Activated CD8-positive, alpha-beta T cell treated with anti-CD3 and anti-CD28 coated beads for 36 hours (primary cell): ENCODE measurements at regions not wholly inside any gene's neighbourhood (a gene's known extent, or its start where the extent isn't known, plus 50 kb on each side); places are given as distances from the start of the nearest gene placed in this dataset.

Experiments
- ATAC-seq: fragments of 200-7000 bp; cut with Tn5 transposase; one replicate; pipeline ENCODE4 v1.10.0; 2021; ENCODE audit warnings: mild to moderate bottlenecking, moderate library complexity
- CTCF ChIA-PET: fragments of 350-600 bp; sonication (Branson Sonifier 250); formaldehyde crosslinking; loops from one replicate; lab custom pipeline; 2021; ENCODE audit warnings: antibody characterized with exemption; lab: Charles Lee
- POLR2A ChIA-PET: fragments of 350-600 bp; sonication (Branson Sonifier 250); formaldehyde crosslinking; loops from one replicate; lab custom pipeline; 2021; ENCODE audit warnings: antibody characterized with exemption; lab: Charles Lee
- DNase-seq: peaks from one replicate; pipeline ENCODE4 v3.0.0-alpha.2; 2020
- H3K27ac Mint-ChIP-seq: one replicate; pipeline ENCODE4 v1.8.0; 2021; ENCODE audit warnings: mild to moderate bottlenecking, mixed read lengths
- H3K27me3 Mint-ChIP-seq: one replicate; pipeline ENCODE4 v1.8.0; 2021; ENCODE audit warnings: mixed read lengths
- H3K36me3 Mint-ChIP-seq: one replicate; pipeline ENCODE4 v1.8.0; 2021; ENCODE audit warnings: low read depth, mixed read lengths
- H3K4me1 Mint-ChIP-seq: one replicate; pipeline ENCODE4 v1.8.0; 2021; ENCODE audit warnings: low read depth, mixed read lengths
- H3K4me3 Mint-ChIP-seq: one replicate; pipeline ENCODE4 v1.8.0; 2021; ENCODE audit warnings: mild to moderate bottlenecking, moderate library complexity, mixed read lengths
- H3K9me3 Mint-ChIP-seq: one replicate; pipeline ENCODE4 v1.8.0; 2021; ENCODE audit warnings: mixed read lengths
- intact Hi-C: fragments of 100-400 bp; cut with micrococcal nuclease; formaldehyde crosslinking; loops from one replicate; pipeline ENCODE4 v1.10.0; 2022
- TF ChIP-seq, protein P1 (sequence below): fragments of 200-600 bp; IDR thresholded peaks from one replicate; pipeline ENCODE4 v1.8.0; 2022; ENCODE audit warnings: antibody characterized with exemption, mild to moderate bottlenecking

GRCh38 chr6:40916845-40917244, 122.2 kb downstream of the UNC5CL start:
- intact Hi-C loops = no loop called here
- H3K27ac Mint-ChIP-seq = no peak overlapping the region
- H3K4me3 Mint-ChIP-seq = no peak overlapping the region
- POLR2A ChIA-PET = no interaction called here
- TF ChIP-seq, protein P1, sequence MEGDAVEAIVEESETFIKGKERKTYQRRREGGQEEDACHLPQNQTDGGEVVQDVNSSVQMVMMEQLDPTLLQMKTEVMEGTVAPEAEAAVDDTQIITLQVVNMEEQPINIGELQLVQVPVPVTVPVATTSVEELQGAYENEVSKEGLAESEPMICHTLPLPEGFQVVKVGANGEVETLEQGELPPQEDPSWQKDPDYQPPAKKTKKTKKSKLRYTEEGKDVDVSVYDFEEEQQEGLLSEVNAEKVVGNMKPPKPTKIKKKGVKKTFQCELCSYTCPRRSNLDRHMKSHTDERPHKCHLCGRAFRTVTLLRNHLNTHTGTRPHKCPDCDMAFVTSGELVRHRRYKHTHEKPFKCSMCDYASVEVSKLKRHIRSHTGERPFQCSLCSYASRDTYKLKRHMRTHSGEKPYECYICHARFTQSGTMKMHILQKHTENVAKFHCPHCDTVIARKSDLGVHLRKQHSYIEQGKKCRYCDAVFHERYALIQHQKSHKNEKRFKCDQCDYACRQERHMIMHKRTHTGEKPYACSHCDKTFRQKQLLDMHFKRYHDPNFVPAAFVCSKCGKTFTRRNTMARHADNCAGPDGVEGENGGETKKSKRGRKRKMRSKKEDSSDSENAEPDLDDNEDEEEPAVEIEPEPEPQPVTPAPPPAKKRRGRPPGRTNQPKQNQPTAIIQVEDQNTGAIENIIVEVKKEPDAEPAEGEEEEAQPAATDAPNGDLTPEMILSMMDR = no peak
- CTCF ChIA-PET = interaction anchor here (1.6 kb wide), 1 partner anchor 111 kb away, joined by 3 read pairs; no protein-coding TSS in a partner anchor
- no peak for ATAC-seq
- peaks cover 9% of the 10 kb centered on the region for H3K27me3 Mint-ChIP-seq
- no peaks in the 10 kb centered on the region for H3K36me3 Mint-ChIP-seq
- no peak for DNase-seq
- H3K4me1 Mint-ChIP-seq = no peaks in the 10 kb centered on the region
- H3K9me3 Mint-ChIP-seq = no peaks in the 10 kb centered on the region

DNA sequence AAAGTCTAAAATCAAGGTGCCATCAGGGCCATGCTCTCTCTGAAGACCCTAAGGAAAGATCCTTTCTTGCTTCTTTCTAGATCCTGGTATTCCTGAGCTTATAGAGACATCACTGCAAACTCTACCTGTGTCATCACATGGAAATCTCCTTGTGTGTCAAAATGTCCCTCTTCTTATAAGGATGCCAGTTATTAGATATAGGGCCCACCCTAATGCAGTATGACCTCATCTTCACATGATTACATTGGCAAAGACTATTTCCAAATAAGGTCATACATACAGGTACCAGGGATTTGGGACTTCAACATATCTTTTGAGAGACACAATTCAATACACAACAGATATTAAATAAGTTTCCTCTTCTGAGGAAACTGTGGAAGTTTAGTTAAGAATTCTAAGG, 123.9 kb downstream of the UNC5CL start:
- TF ChIP-seq, protein P1 = no peak
- ChIA-PET POLR2A (no interaction called here), CTCF (no interaction called here)
- ATAC-seq (no peak), DNase-seq (no peak)
- intact Hi-C loops = no loop called here
- H3K4me3 Mint-ChIP-seq = no peak overlapping the region
- no peaks in the 10 kb centered on the region for H3K4me1 Mint-ChIP-seq
- no peaks in the 10 kb centered on the region for H3K9me3 Mint-ChIP-seq
- peaks cover 11% of the 10 kb centered on the region for H3K27me3 Mint-ChIP-seq
- H3K36me3 Mint-ChIP-seq = no peaks in the 10 kb centered on the region
- no peak overlapping the region for H3K27ac Mint-ChIP-seq

DNA sequence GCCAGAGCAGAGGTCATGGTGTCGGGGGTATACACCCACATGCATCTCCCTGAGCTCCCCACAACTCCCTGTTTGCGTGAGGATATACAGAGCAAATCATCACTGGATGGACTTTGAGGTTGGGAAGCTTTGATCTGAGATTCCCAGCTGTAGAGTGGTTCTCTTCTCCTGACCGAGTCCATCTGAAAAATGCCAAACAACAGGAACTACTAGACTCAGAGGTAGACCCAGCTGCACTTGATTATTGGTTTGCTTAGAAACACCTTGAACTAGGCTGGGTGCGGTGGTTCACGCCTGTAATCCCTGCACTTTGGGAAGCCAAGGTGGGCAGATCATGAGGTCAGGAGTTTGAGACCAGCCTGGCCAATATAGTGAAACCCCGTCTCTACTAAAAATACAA, 125.0 kb downstream of the UNC5CL start:
- DNase-seq (no peak), ATAC-seq (no peak)
- H3K27me3 Mint-ChIP-seq = peaks cover 8% of the 10 kb centered on the region
- TF ChIP-seq, protein P1 = no peak
- no peaks in the 10 kb centered on the region for H3K4me1 Mint-ChIP-seq
- intact Hi-C loops = no loop called here
- no peak overlapping the region for H3K4me3 Mint-ChIP-seq
- CTCF ChIA-PET = interaction anchor here (0.8 kb wide), 1 partner anchor 139 kb away, joined by 3 read pairs; no protein-coding TSS in a partner anchor
- no peaks in the 10 kb centered on the region for H3K36me3 Mint-ChIP-seq
- POLR2A ChIA-PET = no interaction called here
- H3K9me3 Mint-ChIP-seq = no peaks in the 10 kb centered on the region
- no peak overlapping the region for H3K27ac Mint-ChIP-seq

DNA sequence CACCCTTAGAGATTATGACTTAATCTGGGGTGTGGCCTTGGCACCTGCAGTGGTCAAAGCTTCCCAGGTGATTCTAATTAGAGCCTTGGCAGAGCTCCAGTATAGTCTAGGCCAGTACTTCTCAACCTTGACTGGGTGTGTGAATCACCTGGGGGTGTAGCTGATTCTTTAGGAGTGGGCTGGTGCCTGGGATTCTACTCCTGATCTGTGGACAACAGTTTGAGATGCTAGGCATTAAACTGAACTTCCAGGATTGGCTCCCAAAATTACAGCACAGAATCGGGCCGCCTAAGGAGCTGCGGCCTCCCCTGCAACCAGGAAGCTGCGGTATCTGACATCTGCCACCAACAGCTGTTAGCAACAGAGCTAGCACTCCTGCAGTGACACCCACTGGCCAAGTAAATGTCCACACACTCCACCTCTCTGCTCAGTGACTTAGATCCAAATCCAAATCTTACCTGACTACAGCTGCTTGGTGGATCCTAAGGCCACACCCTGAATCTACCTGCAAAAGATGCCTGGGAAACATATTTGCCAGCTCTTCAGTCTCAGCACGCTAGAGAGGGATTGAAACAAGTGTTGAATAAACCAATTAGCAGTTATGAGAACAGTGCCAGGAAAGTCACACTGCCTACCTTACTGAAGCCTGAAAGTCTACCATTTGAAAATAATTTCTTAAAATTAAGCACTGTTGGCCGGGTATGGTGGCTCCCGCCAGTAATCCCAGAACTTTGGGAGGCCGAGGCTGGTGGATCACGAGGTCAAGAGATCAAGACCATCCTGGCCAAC, 126.7 kb downstream of the UNC5CL start:
- ATAC-seq (peak; percentile 84), DNase-seq (peak; percentile 70)
- H3K36me3 Mint-ChIP-seq = no peaks in the 10 kb centered on the region
- no peaks in the 10 kb centered on the region for H3K4me1 Mint-ChIP-seq
- peaks cover 7% of the 10 kb centered on the region for H3K27me3 Mint-ChIP-seq
- CTCF ChIA-PET = interaction anchor here (1.1 to 1.6 kb wide), 4 partner anchors 10 to 363 kb away, joined by 3 to 5 read pairs (median 3); no protein-coding TSS in a partner anchor
- TF ChIP-seq, protein P1 = peak; percentile 50
- H3K4me3 Mint-ChIP-seq = no peak overlapping the region
- H3K27ac Mint-ChIP-seq = no peak overlapping the region
- no peaks in the 10 kb centered on the region for H3K9me3 Mint-ChIP-seq
- intact Hi-C loops = no loop called here
- POLR2A ChIA-PET = interaction anchor here (0.6 kb wide), 1 partner anchor 365 kb away, joined by 4 read pairs; no protein-coding TSS in a partner anchor

DNA sequence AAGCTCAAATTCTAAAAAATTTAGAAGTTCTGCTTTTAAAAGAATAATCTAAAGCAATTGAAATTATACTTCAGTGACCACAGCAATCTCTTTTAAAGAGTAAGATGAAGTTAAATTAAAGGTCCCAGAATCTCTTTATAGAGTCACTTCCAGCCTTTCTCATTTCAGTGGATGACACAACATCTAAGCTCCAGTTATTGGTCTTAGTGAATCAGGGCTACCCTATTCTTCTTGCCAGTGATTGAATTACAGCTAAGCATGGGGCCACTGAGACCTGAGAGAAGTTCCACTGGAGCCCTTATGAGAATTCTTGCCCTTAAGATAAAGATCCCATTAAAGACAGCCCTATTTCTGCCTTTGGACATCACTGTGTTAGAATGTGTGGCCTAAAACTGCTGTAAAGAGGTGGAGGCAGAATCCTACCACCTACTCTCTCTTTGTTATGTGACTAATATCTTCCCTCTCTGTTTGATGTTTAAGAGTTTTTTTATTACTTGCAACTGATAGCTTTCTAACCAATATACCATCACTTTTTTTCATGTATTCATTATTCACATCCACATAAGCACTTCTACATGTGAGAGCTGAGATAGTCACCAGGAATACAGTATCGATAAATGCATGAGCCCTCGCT, 128.6 kb downstream of the UNC5CL start:
- H3K9me3 Mint-ChIP-seq = no peaks in the 10 kb centered on the region
- peaks cover 10% of the 10 kb centered on the region for H3K27me3 Mint-ChIP-seq
- H3K4me3 Mint-ChIP-seq = no peak overlapping the region
- no peak overlapping the region for H3K27ac Mint-ChIP-seq
- intact Hi-C loops = no loop called here
- no peaks in the 10 kb centered on the region for H3K4me1 Mint-ChIP-seq
- TF ChIP-seq, protein P1 = no peak
- ChIA-PET POLR2A (no interaction called here), CTCF (no interaction called here)
- DNase-seq (no peak), ATAC-seq (peak; percentile 17)
- H3K36me3 Mint-ChIP-seq = no peaks in the 10 kb centered on the region
